Lung (tissue), 11 donors: ENCODE measurements at regions not wholly inside any gene's neighbourhood (a gene's known extent, or its start where the extent isn't known, plus 50 kb on each side); places are given as distances from the start of the nearest gene placed in this dataset.
A peak's percentile ranks its signal among the peaks of the same experiment; 100 is the strongest.

ENCODE experiments used
- ATAC-seq: fragments of 200-7000 bp; cut with Tn5 transposase; one replicate; pipeline ENCODE4 v1.9.1; 2020; ENCODE audit warnings: moderate number of reproducible peaks; ENCODE audit not compliant: insufficient read depth, low FRiP score
- DNase-seq, 3 donors: peaks; one replicate each; pipeline ENCODE4 v3.0.0-alpha.2; 2013 to 2017
- H3K27ac ChIP-seq, 2 donors: one replicate each; pipeline ENCODE4 v1.5.1; 2013; ENCODE audit warnings: mild to moderate bottlenecking in 2 of 2, moderate library complexity in 2 of 2, control low read depth in 1 of 2, inconsistent platforms in 1 of 2, low read depth in 1 of 2, low read length in 1 of 2
- H3K27me3 ChIP-seq, 3 donors: one replicate each; pipeline ENCODE4 v1.5.1; 2013; ENCODE audit warnings: low read length in 2 of 3; ENCODE audit not compliant: control insufficient read depth in 3 of 3, insufficient read depth in 3 of 3
- H3K36me3 ChIP-seq, 4 donors: one replicate each; pipeline ENCODE4 v1.5.1; 2013; ENCODE audit warnings: low read length in 4 of 4, mild to moderate bottlenecking in 1 of 4, moderate library complexity in 1 of 4; ENCODE audit not compliant: control insufficient read depth in 4 of 4, insufficient read depth in 4 of 4
- H3K4me1 ChIP-seq, 5 donors: one replicate each; pipeline ENCODE4 v1.5.1; 2013; ENCODE audit warnings: low read length in 5 of 5, mild to moderate bottlenecking in 2 of 5, moderate library complexity in 1 of 5; ENCODE audit not compliant: control insufficient read depth in 5 of 5, insufficient read depth in 5 of 5
- H3K4me3 ChIP-seq: one replicate; pipeline ENCODE4 v1.5.1; 2013; ENCODE audit warnings: mild to moderate bottlenecking, control low read depth, moderate library complexity
- H3K9ac ChIP-seq, 2 donors: one replicate each; pipeline ENCODE4 v1.5.1; 2013; ENCODE audit warnings: low read length in 2 of 2, control low read depth in 1 of 2; ENCODE audit not compliant: insufficient read depth in 1 of 2
- H3K9me3 ChIP-seq, 4 donors: one replicate each; pipeline ENCODE4 v1.5.1; 2013; ENCODE audit warnings: low read length in 3 of 4, mild to moderate bottlenecking in 1 of 4, moderate library complexity in 1 of 4; ENCODE audit not compliant: control insufficient read depth in 4 of 4, insufficient read depth in 3 of 4
- CTCF ChIP-seq: IDR thresholded peaks from 2 replicates; pipeline ENCODE4 v1.5.1; 2012; ENCODE audit warnings: mild to moderate bottlenecking; ENCODE audit errors: control extremely low read depth, extremely low read depth
- WGBS, 2 donors: extraction: QIAGEN DNeasy Blood & Tissue Kit; methylation state at CpG; one replicate each; pipeline ENCODE4 v1.1.7; 2013; 5-methylcytosine and 5-hydroxymethylcytosine counted together
- donor health status: control.
- donor health status: control.
- donor health status: Bipolar disorder and iron deficiency.
- donor health status: healthy.
- donor health status: DM: yes; HTN: yes; CAD: no.

- no peak overlapping the region for H3K4me3 ChIP-seq
- no peak overlapping the region for H3K27ac ChIP-seq
- no peak for TF ChIP-seq CTCF
- H3K9ac ChIP-seq = no peak overlapping the region
- WGBS, 2 donors = 77 to 82% methylated on average over 1 of the region's 1 CpG
- no peaks in the 10 kb centered on the region for H3K36me3 ChIP-seq
- peaks cover 0 to 5% (median 0%) of the 10 kb centered on the region in 4 donors for H3K9me3 ChIP-seq
- no peaks in the 10 kb centered on the region for H3K27me3 ChIP-seq
- ATAC-seq (no peak), DNase-seq (no peak)
- no peaks in the 10 kb centered on the region for H3K4me1 ChIP-seq
Measured at GRCh38 chr3:75981401-75981800, 196.1 kb upstream of the ZNF717 start.

GRCh38 chr3:75982151-75982550 lies 196.8 kb upstream of the ZNF717 start:
- no peak for ATAC-seq

GRCh38 chr3:75983111-75983510 lies 197.8 kb upstream of the ZNF717 start:
- DNase-seq = peak in 1 of 3 donors; percentile 2
- Histone ChIP-seq H3K4me1 (no peaks in the 10 kb centered on the region), H3K27ac (no peak overlapping the region), H3K27me3 (no peaks in the 10 kb centered on the region), H3K9me3 (peaks cover 0 to 5% (median 0%) of the 10 kb centered on the region in 4 donors), H3K36me3 (no peaks in the 10 kb centered on the region), H3K4me3 (no peak overlapping the region), H3K9ac (no peak overlapping the region)
- WGBS, 2 donors = 52 to 71% methylated on average over 2 of the region's 2 CpGs
- no peak for TF ChIP-seq CTCF
- ATAC-seq = no peak

More at GRCh38 chr3:75982151-75982550, 196.8 kb upstream of the ZNF717 start:
- no peak for TF ChIP-seq CTCF
- Histone ChIP-seq H3K9ac (no peak overlapping the region), H3K9me3 (peaks cover 0 to 5% (median 0%) of the 10 kb centered on the region in 4 donors), H3K27me3 (no peaks in the 10 kb centered on the region), H3K4me3 (no peak overlapping the region), H3K4me1 (no peaks in the 10 kb centered on the region), H3K27ac (no peak overlapping the region), H3K36me3 (no peaks in the 10 kb centered on the region)
- DNase-seq = no peak
- WGBS, 2 donors = 87 to 90% methylated on average over 3 of the region's 3 CpGs
